ENCODE measurements at regions not wholly inside any gene's neighbourhood (a gene's known extent, or its start where the extent isn't known, plus 50 kb on each side); places are given as distances from the start of the nearest gene placed in this dataset.

DNA sequence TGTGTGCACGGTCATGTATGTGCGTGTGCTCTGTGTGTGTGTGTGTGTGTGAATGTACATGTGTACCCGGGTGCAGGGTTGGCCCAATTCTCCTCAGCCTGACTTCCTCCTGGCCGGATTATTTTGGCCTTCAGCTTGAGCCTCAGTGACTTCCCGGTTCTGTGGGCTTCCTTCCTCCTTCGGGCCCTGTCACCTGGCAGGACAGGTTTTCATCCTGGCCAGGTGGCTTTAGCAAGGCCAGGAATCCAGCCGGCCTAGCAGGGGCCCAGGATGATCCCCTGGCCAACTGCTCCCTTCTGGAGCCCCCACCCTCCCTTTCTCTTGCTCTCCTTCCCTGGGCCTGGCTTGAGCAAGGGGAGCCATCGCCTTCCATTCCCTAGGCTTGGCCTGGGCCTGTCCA is 140.5 kb downstream of the INHBB start:
- no peak for TF ChIP-seq CEBPB (IDR thresholded peaks at IDR 0.05)
- no peak for TF ChIP-seq FOXM1 (IDR thresholded peaks at IDR 0.05; ENCODE audit: borderline replicate concordance, low read depth)
- no peak for TF ChIP-seq TAF1 (IDR thresholded peaks at IDR 0.05; ENCODE audit: low read depth)
- TF ChIP-seq TEAD4 (IDR thresholded peaks at IDR 0.05) = no peak
- TF ChIP-seq, protein P1, sequence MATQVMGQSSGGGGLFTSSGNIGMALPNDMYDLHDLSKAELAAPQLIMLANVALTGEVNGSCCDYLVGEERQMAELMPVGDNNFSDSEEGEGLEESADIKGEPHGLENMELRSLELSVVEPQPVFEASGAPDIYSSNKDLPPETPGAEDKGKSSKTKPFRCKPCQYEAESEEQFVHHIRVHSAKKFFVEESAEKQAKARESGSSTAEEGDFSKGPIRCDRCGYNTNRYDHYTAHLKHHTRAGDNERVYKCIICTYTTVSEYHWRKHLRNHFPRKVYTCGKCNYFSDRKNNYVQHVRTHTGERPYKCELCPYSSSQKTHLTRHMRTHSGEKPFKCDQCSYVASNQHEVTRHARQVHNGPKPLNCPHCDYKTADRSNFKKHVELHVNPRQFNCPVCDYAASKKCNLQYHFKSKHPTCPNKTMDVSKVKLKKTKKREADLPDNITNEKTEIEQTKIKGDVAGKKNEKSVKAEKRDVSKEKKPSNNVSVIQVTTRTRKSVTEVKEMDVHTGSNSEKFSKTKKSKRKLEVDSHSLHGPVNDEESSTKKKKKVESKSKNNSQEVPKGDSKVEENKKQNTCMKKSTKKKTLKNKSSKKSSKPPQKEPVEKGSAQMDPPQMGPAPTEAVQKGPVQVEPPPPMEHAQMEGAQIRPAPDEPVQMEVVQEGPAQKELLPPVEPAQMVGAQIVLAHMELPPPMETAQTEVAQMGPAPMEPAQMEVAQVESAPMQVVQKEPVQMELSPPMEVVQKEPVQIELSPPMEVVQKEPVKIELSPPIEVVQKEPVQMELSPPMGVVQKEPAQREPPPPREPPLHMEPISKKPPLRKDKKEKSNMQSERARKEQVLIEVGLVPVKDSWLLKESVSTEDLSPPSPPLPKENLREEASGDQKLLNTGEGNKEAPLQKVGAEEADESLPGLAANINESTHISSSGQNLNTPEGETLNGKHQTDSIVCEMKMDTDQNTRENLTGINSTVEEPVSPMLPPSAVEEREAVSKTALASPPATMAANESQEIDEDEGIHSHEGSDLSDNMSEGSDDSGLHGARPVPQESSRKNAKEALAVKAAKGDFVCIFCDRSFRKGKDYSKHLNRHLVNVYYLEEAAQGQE (IDR thresholded peaks at IDR 0.05; ENCODE audit: low read depth) = no peak
- TF ChIP-seq NFIC (IDR thresholded peaks at IDR 0.05) = no peak
- no peak for TF ChIP-seq CREB1 (IDR thresholded peaks at IDR 0.05; ENCODE audit: low read depth)
- TF ChIP-seq, protein P2, sequence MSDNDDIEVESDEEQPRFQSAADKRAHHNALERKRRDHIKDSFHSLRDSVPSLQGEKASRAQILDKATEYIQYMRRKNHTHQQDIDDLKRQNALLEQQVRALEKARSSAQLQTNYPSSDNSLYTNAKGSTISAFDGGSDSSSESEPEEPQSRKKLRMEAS (IDR thresholded peaks at IDR 0.05) = no peak
- no peak for TF ChIP-seq ZBTB7A (IDR thresholded peaks at IDR 0.05; ENCODE audit: low read depth)
- TF ChIP-seq EGR1 (IDR thresholded peaks at IDR 0.05) = no peak
- TF ChIP-seq, protein P3, sequence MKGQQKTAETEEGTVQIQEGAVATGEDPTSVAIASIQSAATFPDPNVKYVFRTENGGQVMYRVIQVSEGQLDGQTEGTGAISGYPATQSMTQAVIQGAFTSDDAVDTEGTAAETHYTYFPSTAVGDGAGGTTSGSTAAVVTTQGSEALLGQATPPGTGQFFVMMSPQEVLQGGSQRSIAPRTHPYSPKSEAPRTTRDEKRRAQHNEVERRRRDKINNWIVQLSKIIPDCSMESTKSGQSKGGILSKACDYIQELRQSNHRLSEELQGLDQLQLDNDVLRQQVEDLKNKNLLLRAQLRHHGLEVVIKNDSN (IDR thresholded peaks at IDR 0.05) = no peak
- TF ChIP-seq EP300 (IDR thresholded peaks at IDR 0.05; ENCODE audit: borderline replicate concordance) = no peak
- no peak for TF ChIP-seq TCF12 (IDR thresholded peaks at IDR 0.05; ENCODE audit: low read depth)
- TF ChIP-seq RAD21 (IDR thresholded peaks at IDR 0.05; ENCODE audit: low read depth) = no peak
- TF ChIP-seq YY1 (IDR thresholded peaks at IDR 0.05; ENCODE audit: low read depth) = no peak

DNA sequence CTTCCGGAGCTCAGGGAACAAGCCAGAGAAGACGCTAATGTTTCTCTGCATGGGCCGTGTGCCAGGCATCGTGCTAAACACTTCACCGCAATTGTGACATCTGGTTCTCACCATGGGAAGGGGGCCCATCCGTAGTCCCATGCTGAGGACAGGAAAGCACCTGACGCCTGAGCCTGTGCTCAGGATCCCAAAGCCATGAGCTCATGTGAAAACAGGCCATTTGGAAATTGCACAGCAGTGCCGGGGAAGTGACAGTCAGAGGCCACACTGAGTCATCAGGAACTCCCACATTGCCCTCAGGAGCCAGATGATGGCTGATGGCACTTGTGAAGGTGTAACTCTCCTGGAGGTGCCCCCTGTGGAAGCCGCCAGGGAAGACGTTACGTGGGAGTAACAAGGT is 141.0 kb downstream of the INHBB start:
- TF ChIP-seq CREB1 (IDR thresholded peaks at IDR 0.05; ENCODE audit: low read depth) = no peak
- no peak for TF ChIP-seq CEBPB (IDR thresholded peaks at IDR 0.05)

DNA sequence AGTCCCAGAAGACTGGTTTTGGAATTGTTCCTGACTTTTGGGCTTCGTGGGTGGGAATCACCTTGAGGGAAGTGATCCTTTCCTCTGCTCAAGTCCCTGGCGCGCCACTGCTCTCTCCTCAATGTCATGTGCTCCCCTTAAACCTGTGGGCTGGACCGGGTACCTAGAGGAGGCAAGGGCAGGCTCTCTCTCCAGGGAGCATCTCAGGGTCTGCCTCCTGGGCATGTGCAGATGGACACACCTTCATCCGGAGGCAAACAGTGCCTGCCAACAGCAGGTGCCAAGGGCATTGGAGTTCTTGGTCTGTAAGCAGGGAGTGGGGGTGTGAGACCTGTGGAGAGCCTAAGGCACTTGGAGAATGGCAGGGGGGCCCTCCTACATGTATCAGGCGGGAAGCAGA is 142.6 kb downstream of the INHBB start:
- no peak for TF ChIP-seq EGR1 (IDR thresholded peaks at IDR 0.05)
- no peak for TF ChIP-seq TEAD4 (IDR thresholded peaks at IDR 0.05)
- TF ChIP-seq, protein P2 (IDR thresholded peaks at IDR 0.05) = no peak
- TF ChIP-seq TAF1 (IDR thresholded peaks at IDR 0.05; ENCODE audit: low read depth) = no peak
- no peak for TF ChIP-seq TCF12 (IDR thresholded peaks at IDR 0.05; ENCODE audit: low read depth)
- TF ChIP-seq FOXM1 (IDR thresholded peaks at IDR 0.05; ENCODE audit: borderline replicate concordance, low read depth) = no peak
- TF ChIP-seq, protein P1 (IDR thresholded peaks at IDR 0.05; ENCODE audit: low read depth) = no peak

DNA sequence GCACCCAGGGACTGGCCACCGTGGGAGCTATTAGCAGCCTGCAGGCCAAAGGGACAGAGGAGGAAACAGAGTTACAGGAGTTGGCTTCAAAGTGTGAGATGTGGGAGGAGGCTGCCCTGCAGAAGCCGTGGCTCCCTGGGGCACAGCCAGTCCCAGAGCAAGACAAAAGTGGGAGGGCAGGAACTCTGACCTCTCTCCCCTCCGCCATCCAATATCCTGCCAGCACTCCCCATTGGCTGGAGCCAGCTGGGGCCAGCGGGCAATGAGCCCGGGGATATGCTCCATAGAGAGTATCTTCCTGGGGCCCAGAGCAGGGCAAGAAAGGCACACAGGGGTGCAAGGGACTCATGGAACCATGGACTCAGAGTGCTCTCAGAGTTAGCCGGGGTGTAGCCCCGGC is 143.1 kb downstream of the INHBB start:
- TF ChIP-seq NFIC (IDR thresholded peaks at IDR 0.05) (no peak), CREB1 (IDR thresholded peaks at IDR 0.05; ENCODE audit: low read depth) (no peak), ZBTB7A (IDR thresholded peaks at IDR 0.05; ENCODE audit: low read depth) (no peak), RAD21 (IDR thresholded peaks at IDR 0.05; ENCODE audit: low read depth) (no peak), CEBPB (IDR thresholded peaks at IDR 0.05) (no peak), EGR1 (IDR thresholded peaks at IDR 0.05) (no peak), TCF12 (IDR thresholded peaks at IDR 0.05; ENCODE audit: low read depth) (no peak), TEAD4 (IDR thresholded peaks at IDR 0.05) (no peak), FOXM1 (IDR thresholded peaks at IDR 0.05; ENCODE audit: borderline replicate concordance, low read depth) (no peak)
- TF ChIP-seq, protein P1 (IDR thresholded peaks at IDR 0.05; ENCODE audit: low read depth) = no peak
- TF ChIP-seq, protein P2 (IDR thresholded peaks at IDR 0.05) = no peak
- TF ChIP-seq, protein P3 (IDR thresholded peaks at IDR 0.05) = no peak
